A549 (cell line): ENCODE measurements at regions not wholly inside any gene's neighbourhood (a gene's known extent, or its start where the extent isn't known, plus 50 kb on each side); places are given as distances from the start of the nearest gene placed in this dataset.

Source experiments
- ATAC-seq, 2 experiments: fragments of 200-7000 bp in 1 of 2; fragments of >200 bp in 1 of 2; cut with Nextera tagmentation in 1 of 2; cut with Tn5 transposase in 1 of 2; 3 replicates each; pipeline versions ENCODE4 v1.8.0 to v1.9.1; 2018 to 2020; ENCODE audit warnings: mild to moderate bottlenecking in 1 of 2, moderate library complexity in 1 of 2
- CTCF ChIA-PET: fragments of 300-600 bp; sonication (Branson Sonifier 250); formaldehyde crosslinking; extraction: SDS; loops from one replicate; lab custom pipeline; 2021; ENCODE audit warnings: antibody characterized with exemption, inconsistent platforms; lab: Yijun Ruan, JAX
- POLR2A ChIA-PET: fragments of 350-600 bp; formaldehyde crosslinking; extraction: SDS; loops from one replicate; lab custom pipeline; 2021; ENCODE audit warnings: antibody characterized with exemption, inconsistent platforms; lab: Yijun Ruan, JAX
- DNase-seq, 2 experiments: peaks; one replicate each; pipeline versions ENCODE4 v3.0.0 to v3.0.0-alpha.2; 2011 to 2016; ENCODE audit warnings: low read depth in 1 of 2, low spot score in 1 of 2
- FAIRE-seq: peaks from 2 replicates; lab custom pipeline; 2011; peaks lifted over from hg19 to GRCh38; lab: Jason Lieb, UNC
- H3K27ac ChIP-seq, 2 experiments: fragments of >200 bp; sonication (Bioruptor Twin); formaldehyde crosslinking; 3 replicates each; pipeline ENCODE4 v1.5.1; 2016 to 2017
- H3K4me1 ChIP-seq: fragments of >200 bp; sonication (Bioruptor Twin); formaldehyde crosslinking; 3 replicates; pipeline ENCODE4 v1.6.1; 2016
- H3K4me2 ChIP-seq: fragments of >200 bp; sonication (Bioruptor Twin); formaldehyde crosslinking; 3 replicates; pipeline ENCODE4 v1.6.1; 2016
- H3K4me3 ChIP-seq: fragments of >200 bp; sonication (Bioruptor Twin); formaldehyde crosslinking; 3 replicates; pipeline ENCODE4 v1.5.1; 2016
- H3K9me3 ChIP-seq: fragments of >200 bp; sonication (Bioruptor Twin); formaldehyde crosslinking; 3 replicates; pipeline ENCODE4 v1.6.1; 2016
- BHLHE40 ChIP-seq: IDR thresholded peaks from 2 replicates; pipeline ENCODE4 v1.6.1; 2012; ENCODE audit warnings: low read depth, low read length, inconsistent platforms
- EHMT2 ChIP-seq: fragments of 200-600 bp; sonication (generic); IDR thresholded peaks from 2 replicates; pipeline ENCODE4 v1.6.1; 2016; ENCODE audit warnings: antibody characterized with exemption, low read depth, mild to moderate bottlenecking, moderate library complexity
- FOSB ChIP-seq: fragments of 250-450 bp; sonication (Bioruptor Pico); IDR thresholded peaks from 2 replicates; pipeline ENCODE4 v1.5.0; 2020; ENCODE audit warnings: mild to moderate bottlenecking, moderate library complexity
- FOXS1 ChIP-seq: fragments of 250-450 bp; sonication (Bioruptor Pico); IDR thresholded peaks from 2 replicates; pipeline ENCODE4 v1.5.0; 2020; ENCODE audit warnings: mild to moderate bottlenecking, moderate library complexity
- GATA3 ChIP-seq: IDR thresholded peaks from 2 replicates; pipeline ENCODE4 v1.6.1; 2012; ENCODE audit warnings: borderline replicate concordance
- HDAC2 ChIP-seq: fragments of 200-600 bp; sonication (generic); IDR thresholded peaks from 2 replicates; pipeline ENCODE4 v1.6.1; 2016
- HMGXB4 ChIP-seq: fragments of 250-450 bp; sonication (Bioruptor Pico); IDR thresholded peaks from 2 replicates; pipeline ENCODE4 v1.5.0; 2021; ENCODE audit warnings: mild to moderate bottlenecking, moderate library complexity, borderline replicate concordance
- HOXB13 ChIP-seq: fragments of 250-450 bp; sonication (Bioruptor Pico); IDR thresholded peaks from 2 replicates; pipeline ENCODE4 v1.5.0; 2020; ENCODE audit warnings: low read depth, mild to moderate bottlenecking, moderate library complexity
- HOXB5 ChIP-seq: fragments of 250-450 bp; sonication (Bioruptor Pico); IDR thresholded peaks from 2 replicates; pipeline ENCODE4 v1.5.0; 2020; ENCODE audit warnings: mild to moderate bottlenecking, moderate library complexity
- JUNB ChIP-seq: fragments of >200 bp; sonication (Bioruptor Twin); formaldehyde crosslinking; IDR thresholded peaks from 2 replicates; pipeline ENCODE4 v1.6.1; 2016
- KDM1A ChIP-seq: fragments of 200-600 bp; sonication (generic); IDR thresholded peaks from 2 replicates; pipeline ENCODE4 v1.6.1; 2016; ENCODE audit warnings: low read depth, mild to moderate bottlenecking
- KDM5A ChIP-seq: fragments of 200-600 bp; sonication (generic); IDR thresholded peaks from 2 replicates; pipeline ENCODE4 v1.6.1; 2016; ENCODE audit warnings: antibody characterized with exemption, mild to moderate bottlenecking
- MYC ChIP-seq: IDR thresholded peaks from 2 replicates; pipeline ENCODE4 v1.6.1; 2012; ENCODE audit warnings: mild to moderate bottlenecking, inconsistent platforms, low read length, improper control_type of control experiment, borderline replicate concordance
- NPAS2 ChIP-seq: fragments of 250-450 bp; sonication (Bioruptor Pico); IDR thresholded peaks from 2 replicates; pipeline ENCODE4 v1.8.0; 2022; ENCODE audit warnings: mild to moderate bottlenecking, moderate library complexity, borderline replicate concordance
- POLR2A ChIP-seq: IDR thresholded peaks from 2 replicates; pipeline ENCODE4 v1.6.1; 2012; ENCODE audit warnings: mild to moderate bottlenecking, low read length
- RCOR1 ChIP-seq: fragments of 150-350 bp; IDR thresholded peaks from 2 replicates; pipeline ENCODE4 v1.6.1; 2014; ENCODE audit warnings: antibody characterized with exemption, low read length, low read depth
- REST ChIP-seq: fragments of 200-600 bp; sonication (generic); IDR thresholded peaks from 2 replicates; pipeline ENCODE4 v1.6.1; 2016; ENCODE audit warnings: antibody characterized with exemption, mild to moderate bottlenecking, moderate library complexity
- RFX5 ChIP-seq: fragments of 450-650 bp; IDR thresholded peaks from 2 replicates; pipeline ENCODE4 v1.7.1; 2014; ENCODE audit warnings: antibody characterized with exemption, mild to moderate bottlenecking, moderate library complexity
- RNF2 ChIP-seq: fragments of 200-600 bp; sonication (generic); IDR thresholded peaks from 2 replicates; pipeline ENCODE4 v1.6.1; 2016; ENCODE audit warnings: low read depth, mild to moderate bottlenecking, antibody characterized with exemption, moderate library complexity, borderline replicate concordance
- SMC3 ChIP-seq: fragments of >200 bp; sonication (Bioruptor Twin); formaldehyde crosslinking; IDR thresholded peaks from 3 replicates; pipeline ENCODE4 v1.6.1; 2018; ENCODE audit warnings: inconsistent platforms
- SREBF2 ChIP-seq: fragments of 450-650 bp; IDR thresholded peaks from 2 replicates; pipeline ENCODE4 v1.6.1; 2014; ENCODE audit warnings: mild to moderate bottlenecking, moderate library complexity
- USF2 ChIP-seq: fragments of 450-650 bp; IDR thresholded peaks from 2 replicates; pipeline ENCODE4 v1.6.1; 2014; ENCODE audit warnings: antibody characterized with exemption
- ZNF302 ChIP-seq: fragments of 250-450 bp; sonication (Bioruptor Pico); IDR thresholded peaks from 2 replicates; pipeline ENCODE4 v1.9.0; 2021; ENCODE audit warnings: inconsistent platforms, mild to moderate bottlenecking, moderate library complexity
- ZSCAN20 ChIP-seq: fragments of 250-450 bp; sonication (Bioruptor Pico); IDR thresholded peaks from 2 replicates; pipeline ENCODE4 v1.8.0; 2022; ENCODE audit warnings: mild to moderate bottlenecking, moderate library complexity
- WGBS: methylation state at CpG from one replicate; pipeline ENCODE4 v1.1.6; 2017; ENCODE audit errors: missing lambda C conversion rate; 5-methylcytosine and 5-hydroxymethylcytosine counted together
- TF ChIP-seq, protein P1 (sequence below): IDR thresholded peaks from 2 replicates; pipeline ENCODE4 v1.6.1; 2012
- TF ChIP-seq, protein P2 (sequence below): fragments of >200 bp; sonication (Bioruptor Twin); formaldehyde crosslinking; IDR thresholded peaks from 3 replicates; pipeline ENCODE4 v1.6.1; 2016

DNA sequence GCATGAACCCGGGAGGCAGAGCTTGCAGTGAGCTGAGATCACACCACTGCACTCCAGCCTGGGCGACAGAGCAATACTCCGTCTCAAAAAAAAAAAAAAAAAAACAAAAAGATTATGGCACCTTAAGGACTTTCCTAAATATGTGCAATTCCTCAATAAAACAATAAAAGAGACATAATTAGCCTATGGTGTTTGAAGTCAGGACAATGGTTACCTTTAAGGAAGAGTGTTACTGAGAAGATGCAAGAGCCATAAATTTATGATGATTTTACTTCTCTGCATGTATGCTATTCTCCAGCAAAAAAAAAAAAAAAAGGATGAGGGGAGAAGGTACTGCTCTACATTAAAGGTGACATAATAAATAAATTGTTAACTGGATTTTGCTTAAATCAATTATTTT is 208.2 kb upstream of the STK17B start:
- FAIRE-seq: no peak
- CTCF ChIA-PET: interaction anchor here (1.0 kb wide), 1 partner anchor 24 kb away, joined by 3 read pairs; no protein-coding TSS in a partner anchor
- H3K4me2 ChIP-seq: no peak overlapping the region
- no peaks in the 10 kb centered on the region for H3K4me1 ChIP-seq
- H3K27ac ChIP-seq: no peak overlapping the region
- H3K9me3 ChIP-seq: no peaks in the 10 kb centered on the region
- 92% methylated on average over 1 of the region's 3 CpGs for WGBS
- TF ChIP-seq HOXB13 (CRISPR knock-in tag) (no peak), KDM1A (no peak), MYC (no peak), HMGXB4 (CRISPR knock-in tag) (no peak), ZNF302 (CRISPR knock-in tag) (no peak), USF2 (no peak), ZSCAN20 (CRISPR knock-in tag) (no peak), SMC3 (no peak), HOXB5 (CRISPR knock-in tag) (no peak), GATA3 (no peak), RCOR1 (no peak), FOSB (CRISPR knock-in tag) (no peak), FOXS1 (no peak)
- no peak for ATAC-seq
- H3K4me3 ChIP-seq: no peak overlapping the region
- POLR2A ChIA-PET: no interaction called here
- DNase-seq: no peak

GRCh38 chr2:196380098-196380497 is 208.7 kb upstream of the STK17B start:
- WGBS: 43% methylated on average over 1 of the region's 1 CpG
- ChIA-PET POLR2A (no interaction called here), CTCF (interaction anchor here (1.0 kb wide), 2 partner anchors 24 to 73 kb away, joined by 3 to 4 read pairs; no protein-coding TSS in a partner anchor)
- DNase-seq: no peak
- Histone ChIP-seq H3K27ac (no peak overlapping the region), H3K4me1 (no peaks in the 10 kb centered on the region), H3K4me2 (no peak overlapping the region), H3K4me3 (no peak overlapping the region), H3K9me3 (no peaks in the 10 kb centered on the region)
- no peak; a peak in 1 of 6 replicates for ATAC-seq
- TF ChIP-seq KDM5A (no peak), HOXB5 (CRISPR knock-in tag) (no peak), SREBF2 (no peak), NPAS2 (CRISPR knock-in tag) (no peak), MYC (no peak), ZSCAN20 (CRISPR knock-in tag) (no peak), POLR2A (no peak), HDAC2 (no peak), HOXB13 (CRISPR knock-in tag) (no peak), KDM1A (no peak), SMC3 (no peak), JUNB (no peak), RFX5 (no peak), REST (no peak), FOSB (CRISPR knock-in tag) (no peak), BHLHE40 (no peak), RNF2 (no peak), EHMT2 (no peak)
- TF ChIP-seq, protein P1, sequence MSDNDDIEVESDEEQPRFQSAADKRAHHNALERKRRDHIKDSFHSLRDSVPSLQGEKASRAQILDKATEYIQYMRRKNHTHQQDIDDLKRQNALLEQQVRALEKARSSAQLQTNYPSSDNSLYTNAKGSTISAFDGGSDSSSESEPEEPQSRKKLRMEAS: no peak
- TF ChIP-seq, protein P2, sequence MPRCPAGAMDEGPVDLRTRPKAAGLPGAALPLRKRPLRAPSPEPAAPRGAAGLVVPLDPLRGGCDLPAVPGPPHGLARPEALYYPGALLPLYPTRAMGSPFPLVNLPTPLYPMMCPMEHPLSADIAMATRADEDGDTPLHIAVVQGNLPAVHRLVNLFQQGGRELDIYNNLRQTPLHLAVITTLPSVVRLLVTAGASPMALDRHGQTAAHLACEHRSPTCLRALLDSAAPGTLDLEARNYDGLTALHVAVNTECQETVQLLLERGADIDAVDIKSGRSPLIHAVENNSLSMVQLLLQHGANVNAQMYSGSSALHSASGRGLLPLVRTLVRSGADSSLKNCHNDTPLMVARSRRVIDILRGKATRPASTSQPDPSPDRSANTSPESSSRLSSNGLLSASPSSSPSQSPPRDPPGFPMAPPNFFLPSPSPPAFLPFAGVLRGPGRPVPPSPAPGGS: no peak
- FAIRE-seq: no peak
